ENCODE measurements at regions not wholly inside any gene's neighbourhood (a gene's known extent, or its start where the extent isn't known, plus 50 kb on each side); places are given as distances from the start of the nearest gene placed in this dataset.

- TF ChIP-seq, protein P1, sequence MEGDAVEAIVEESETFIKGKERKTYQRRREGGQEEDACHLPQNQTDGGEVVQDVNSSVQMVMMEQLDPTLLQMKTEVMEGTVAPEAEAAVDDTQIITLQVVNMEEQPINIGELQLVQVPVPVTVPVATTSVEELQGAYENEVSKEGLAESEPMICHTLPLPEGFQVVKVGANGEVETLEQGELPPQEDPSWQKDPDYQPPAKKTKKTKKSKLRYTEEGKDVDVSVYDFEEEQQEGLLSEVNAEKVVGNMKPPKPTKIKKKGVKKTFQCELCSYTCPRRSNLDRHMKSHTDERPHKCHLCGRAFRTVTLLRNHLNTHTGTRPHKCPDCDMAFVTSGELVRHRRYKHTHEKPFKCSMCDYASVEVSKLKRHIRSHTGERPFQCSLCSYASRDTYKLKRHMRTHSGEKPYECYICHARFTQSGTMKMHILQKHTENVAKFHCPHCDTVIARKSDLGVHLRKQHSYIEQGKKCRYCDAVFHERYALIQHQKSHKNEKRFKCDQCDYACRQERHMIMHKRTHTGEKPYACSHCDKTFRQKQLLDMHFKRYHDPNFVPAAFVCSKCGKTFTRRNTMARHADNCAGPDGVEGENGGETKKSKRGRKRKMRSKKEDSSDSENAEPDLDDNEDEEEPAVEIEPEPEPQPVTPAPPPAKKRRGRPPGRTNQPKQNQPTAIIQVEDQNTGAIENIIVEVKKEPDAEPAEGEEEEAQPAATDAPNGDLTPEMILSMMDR (IDR thresholded peaks at IDR 0.05), result no peak
- no peak for TF ChIP-seq POLR2A (IDR thresholded peaks at IDR 0.05)
These were observed 411.7 kb upstream of the FLRT2 start for GRCh38 chr14:85118274-85118673.
